ENCODE measurements at regions not wholly inside any gene's neighbourhood (a gene's known extent, or its start where the extent isn't known, plus 50 kb on each side); places are given as distances from the start of the nearest gene placed in this dataset.

- no peak for TF ChIP-seq CTCF (IDR thresholded peaks at IDR 0.05; ENCODE audit: low read depth, low read length, poor library complexity, severe bottlenecking)
- no peak for TF ChIP-seq EZH2phosphoT487 (IDR thresholded peaks at IDR 0.05; ENCODE audit: borderline replicate concordance, low read length)
Measured at GRCh38 chr7:68862736-68863135, 735.5 kb upstream of the AUTS2 start.

Measured in DOHH2 (cell line).